HG03469 (cell line): ENCODE measurements at regions not wholly inside any gene's neighbourhood (a gene's known extent, or its start where the extent isn't known, plus 50 kb on each side); places are given as distances from the start of the nearest gene placed in this dataset.

Source experiments
- ATAC-seq: cut with Tn5 transposase; IDR thresholded peaks from one replicate; pipeline ENCODE4 v1.9.1; 2021; ENCODE audit warnings: mild to moderate bottlenecking, moderate library complexity, moderate number of reproducible peaks; ENCODE audit not compliant: unreplicated experiment

DNA sequence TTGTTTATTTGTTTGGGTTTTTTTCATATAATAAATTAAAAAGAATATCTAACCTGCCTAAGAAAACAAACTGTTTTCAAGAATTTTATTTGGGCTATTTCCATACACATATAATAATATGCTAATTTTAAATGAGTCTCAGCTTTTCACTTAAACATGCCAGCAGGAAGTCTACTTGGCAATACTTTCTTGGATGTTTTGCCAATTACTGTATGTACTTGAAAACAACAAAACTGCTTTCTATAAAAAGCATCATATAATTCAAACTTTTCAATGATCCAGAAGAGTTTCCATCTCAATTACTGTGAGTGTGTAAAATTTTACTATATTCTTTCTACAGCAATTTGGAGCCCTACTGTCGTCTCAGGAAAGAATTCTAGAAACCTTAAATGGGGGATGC lies 961.2 kb downstream of the PCDH17 start:
- no peak for ATAC-seq

GRCh38 chr13:58594747-58595600 lies 963.4 kb downstream of the PCDH17 start:
- ATAC-seq = no peak

DNA sequence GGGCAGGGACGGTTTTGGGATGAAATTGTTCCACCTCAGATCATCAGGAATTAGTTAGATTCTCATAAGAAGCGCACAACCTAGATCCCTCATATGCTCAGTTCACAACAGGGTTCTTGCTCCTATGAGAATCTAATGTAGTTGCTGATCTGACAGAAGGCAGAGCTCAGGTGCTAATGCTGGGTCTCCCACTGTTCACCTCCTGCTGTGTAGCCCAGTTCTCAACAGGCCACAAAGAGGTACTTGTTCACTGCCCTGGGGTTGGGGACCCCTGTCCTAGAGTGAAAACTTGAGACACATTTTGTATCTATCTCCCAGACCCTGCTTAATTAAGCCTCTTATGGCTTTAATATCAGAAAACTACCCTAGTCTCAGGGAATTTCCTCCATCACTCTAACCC lies 966.0 kb downstream of the PCDH17 start:
- ATAC-seq = no peak

GRCh38 chr13:58598241-58598640 lies 966.7 kb downstream of the PCDH17 start:
- ATAC-seq = no peak

DNA sequence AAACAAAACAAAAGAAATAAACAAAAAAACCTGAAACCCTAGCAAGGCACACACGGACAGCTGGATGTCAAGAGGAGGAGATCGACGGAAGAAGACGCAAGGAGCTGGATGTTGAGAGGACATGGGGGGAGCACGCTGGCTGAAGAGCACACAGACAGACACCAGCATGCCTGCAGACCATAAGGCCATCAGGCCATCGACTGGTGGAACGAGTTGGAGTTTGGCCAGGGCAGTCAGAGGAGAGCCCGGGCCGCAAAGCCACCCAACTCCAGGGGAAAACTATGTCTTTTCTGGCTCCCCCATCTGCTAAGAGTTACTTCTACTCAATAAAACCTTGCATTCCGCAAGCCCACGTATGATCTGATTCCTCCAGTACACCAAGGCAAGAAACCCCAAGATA lies 979.6 kb downstream of the PCDH17 start:
- ATAC-seq = no peak

DNA sequence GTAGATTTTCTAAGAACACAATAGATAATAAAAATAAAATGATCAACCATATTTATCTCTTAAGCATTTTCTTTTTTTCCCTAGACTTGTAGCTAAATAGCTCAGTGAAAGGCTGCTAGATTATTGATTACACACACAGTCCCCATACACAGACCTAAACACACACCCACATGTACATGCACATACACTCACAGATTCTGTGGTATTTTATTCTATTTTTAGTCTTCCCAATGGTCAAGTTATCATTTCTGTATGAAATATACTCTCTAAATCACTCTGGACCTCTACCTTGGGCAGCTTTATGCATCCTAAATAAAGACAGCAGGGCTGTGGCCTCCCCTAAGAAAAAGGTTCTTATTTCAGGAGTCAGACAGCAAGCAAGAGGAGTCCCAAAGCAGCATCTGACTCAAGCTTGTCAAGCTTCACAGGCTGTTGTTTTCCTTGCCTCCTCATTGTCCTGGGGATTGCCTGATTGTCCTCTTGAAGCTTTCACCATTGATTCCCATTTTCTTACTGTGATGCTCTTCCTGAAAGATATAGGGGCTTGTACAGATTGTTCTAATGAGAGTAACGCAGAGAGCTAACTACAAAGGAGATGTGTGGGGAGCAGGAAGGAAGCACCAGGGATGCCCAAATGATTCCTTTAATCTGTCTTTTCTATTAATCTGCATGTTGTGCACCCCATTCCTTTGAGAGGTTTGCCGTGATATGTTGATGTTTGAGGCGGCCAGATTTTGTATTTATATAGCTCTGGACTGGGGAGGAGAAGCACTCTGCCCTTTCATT lies 986.5 kb downstream of the PCDH17 start:
- ATAC-seq = no peak

GRCh38 chr13:58619396-58620113 lies 988.0 kb downstream of the PCDH17 start:
- ATAC-seq = no peak

- no peak for ATAC-seq
Measured at GRCh38 chr13:58620176-58620575, 988.6 kb downstream of the PCDH17 start.

DNA sequence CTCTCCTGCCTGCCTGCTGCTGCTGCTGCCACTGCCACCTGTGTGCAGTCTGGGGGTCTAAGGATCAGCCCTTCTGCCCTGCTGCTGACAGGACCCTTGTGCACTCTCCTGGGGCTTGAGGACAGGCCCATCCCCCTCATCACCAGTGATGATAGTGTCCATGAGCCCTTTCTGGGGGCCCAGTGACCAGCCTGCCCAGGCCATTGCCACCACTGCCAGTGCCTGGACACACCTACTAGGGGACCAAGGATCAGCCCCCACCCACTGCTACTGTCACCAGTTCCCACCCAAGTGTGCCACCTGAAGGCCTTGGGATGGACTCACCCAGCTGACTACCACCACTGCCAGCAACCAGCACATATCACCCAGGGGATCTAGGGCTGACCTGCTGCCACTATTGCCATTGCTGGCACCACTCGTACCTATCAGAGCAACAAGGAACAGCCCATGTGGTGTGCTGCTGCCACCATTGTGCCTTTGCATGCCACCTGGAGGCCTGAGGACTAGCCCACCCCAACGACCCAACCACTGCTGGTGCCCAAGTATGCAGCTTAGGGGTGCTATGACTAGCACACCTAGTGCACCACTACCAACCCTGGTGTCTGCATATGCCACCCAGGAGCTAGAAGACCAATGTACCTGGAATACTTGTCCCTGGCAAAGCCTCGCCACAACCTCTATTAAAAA lies 994.3 kb downstream of the PCDH17 start:
- ATAC-seq = no peak

DNA sequence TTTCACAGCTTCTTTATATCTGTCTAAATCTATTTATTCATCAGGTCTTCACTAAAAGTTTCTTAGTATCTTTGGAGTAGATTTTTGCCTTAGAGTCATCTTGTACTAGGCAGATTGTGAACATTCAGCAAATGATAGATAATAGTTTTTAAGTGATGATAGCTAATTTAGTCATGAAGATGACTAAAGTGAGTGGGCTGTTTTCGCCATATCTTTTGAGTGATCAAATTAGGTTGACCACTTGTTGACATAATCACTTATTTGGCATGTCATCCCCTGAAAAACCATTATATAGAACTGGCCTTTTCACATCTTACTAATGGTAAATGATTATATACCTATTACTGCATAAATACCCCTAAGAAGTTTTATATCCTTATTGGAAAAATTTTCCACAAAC lies 999.2 kb downstream of the PCDH17 start:
- no peak for ATAC-seq

- no peak for ATAC-seq
Measured at GRCh38 chr13:58633226-58633625, 1001.7 kb downstream of the PCDH17 start.

DNA sequence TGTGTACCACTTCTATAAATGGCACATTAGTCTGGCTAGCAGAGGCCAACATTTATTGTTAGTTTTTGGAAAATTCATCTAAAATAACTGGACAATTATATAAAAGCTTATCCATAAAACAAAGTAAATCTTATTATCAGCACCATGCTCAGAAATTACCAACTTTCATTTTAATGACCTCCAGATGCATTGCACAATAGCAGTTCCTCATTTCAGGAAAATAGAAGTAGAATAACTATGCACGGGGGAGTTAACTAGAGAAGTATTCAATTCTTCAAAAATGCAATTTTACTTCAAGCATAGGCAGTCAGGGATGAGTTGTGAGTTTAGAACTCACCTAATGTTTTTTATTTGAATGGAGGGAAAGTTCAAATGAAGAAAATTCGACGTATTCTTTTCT lies 1023.5 kb downstream of the PCDH17 start:
- ATAC-seq = no peak

DNA sequence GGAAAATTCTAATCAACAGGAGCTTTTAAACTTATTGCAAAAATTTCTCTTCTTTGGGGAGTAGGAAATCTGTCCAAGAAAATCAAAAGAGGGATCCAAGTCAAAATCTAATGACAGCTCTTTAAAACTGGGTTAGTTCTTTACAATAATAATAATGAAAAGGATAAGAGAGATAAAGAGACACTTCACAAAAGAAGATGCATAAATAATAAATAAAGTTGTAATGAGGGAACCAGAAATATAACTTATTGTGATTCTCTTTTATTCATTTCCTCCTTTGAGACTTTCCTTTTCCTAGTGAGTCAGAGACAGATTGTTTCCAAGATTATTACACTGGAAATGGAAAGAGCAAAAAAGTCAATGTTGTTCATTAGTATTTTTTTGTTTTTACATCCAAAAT lies 1029.3 kb downstream of the PCDH17 start:
- ATAC-seq = no peak

- no peak for ATAC-seq
Measured at GRCh38 chr13:58666331-58666730, 1034.8 kb downstream of the PCDH17 start.

DNA sequence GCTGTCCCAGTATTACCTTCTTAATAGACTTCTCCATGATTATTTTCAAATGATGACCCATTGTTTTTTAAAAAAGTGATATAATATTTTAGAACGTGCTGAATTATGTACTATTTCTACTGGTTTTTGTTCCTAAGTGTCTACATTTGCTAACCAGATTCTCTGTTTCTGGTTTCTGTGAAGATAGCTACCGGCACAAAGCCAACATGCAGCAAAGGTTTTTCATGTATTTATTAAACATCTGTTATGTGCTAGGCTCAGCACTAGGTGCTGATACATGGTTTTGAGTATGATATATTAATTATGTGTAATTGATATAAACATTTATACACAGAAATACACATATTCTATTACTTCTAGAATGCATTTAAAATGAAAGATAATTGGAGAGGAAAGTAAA lies 1035.6 kb downstream of the PCDH17 start:
- ATAC-seq = no peak

DNA sequence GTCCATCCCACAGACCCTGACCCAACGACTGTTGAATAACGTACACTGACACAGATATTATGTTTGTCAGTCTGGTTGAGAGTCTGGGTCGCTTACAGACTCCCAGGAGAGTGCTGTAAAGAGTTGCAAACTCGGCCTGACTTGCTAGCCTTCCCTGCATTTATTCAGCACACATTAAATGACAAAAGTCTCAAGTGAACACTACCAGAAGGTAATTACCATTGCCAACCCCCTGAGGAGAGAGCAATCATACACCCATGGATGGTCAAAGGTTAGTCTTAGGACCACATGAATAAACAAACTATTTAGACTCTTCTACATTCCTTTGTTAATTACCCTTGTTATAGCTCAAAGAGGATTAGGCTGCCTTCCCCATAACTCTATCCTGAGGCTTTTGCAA lies 1048.6 kb downstream of the PCDH17 start:
- ATAC-seq = no peak

DNA sequence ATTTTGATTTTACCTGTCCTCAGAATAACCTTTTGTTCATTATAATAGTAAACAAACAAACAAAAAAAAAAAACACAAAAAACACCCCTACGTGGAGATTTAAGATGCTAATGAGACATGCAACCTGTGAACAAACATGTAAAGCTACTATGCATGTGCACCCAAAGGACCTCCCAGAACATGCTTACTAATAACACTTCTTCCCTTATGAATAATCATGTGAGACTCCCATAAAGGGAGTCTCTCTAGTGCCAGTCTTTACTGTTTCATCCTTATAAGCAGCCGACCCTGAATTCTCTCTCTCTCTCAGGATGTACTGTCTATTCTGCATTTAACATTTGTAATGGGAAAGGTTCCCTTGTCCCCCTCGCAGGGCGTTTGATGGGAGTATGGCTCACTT lies 1051.1 kb downstream of the PCDH17 start:
- no peak for ATAC-seq

DNA sequence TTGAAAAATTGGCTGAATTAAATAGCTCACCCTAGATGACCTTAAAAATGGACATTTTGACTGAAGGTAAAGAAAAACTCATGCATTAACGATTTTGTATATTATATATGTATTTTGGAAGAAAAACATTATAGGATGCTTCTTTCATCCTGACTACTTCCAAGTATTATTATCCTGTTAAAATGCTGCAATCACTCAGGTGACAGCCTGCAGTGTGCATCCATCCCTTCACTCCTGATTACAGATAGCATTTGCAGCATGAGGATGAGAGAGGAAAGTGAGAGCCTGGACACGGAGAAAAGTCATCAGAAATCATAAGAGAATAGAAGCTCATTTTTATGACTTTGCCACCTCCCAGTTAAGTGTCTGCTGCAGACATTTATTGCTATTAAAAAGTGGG lies 1055.6 kb downstream of the PCDH17 start:
- ATAC-seq = no peak

GRCh38 chr13:58698531-58698930 lies 1067.0 kb downstream of the PCDH17 start:
- ATAC-seq = no peak

DNA sequence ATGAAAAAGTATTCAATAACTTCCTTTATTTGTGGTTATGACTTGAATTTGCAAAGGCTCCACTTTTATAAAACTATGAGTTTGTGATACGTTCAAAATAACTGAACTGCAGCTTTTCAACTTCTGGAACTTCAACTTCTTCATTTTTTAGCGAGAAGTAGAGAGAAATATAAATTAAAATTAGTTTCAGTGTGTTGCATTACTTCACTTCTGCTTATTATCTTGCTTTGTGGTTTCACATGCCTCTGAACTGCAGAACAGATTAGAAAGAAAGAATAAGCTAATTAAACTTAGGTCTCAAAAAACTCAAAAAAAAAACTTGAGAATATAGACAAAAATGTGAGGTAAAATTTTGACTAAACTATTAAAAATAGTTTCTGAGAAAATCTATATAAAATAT lies 1073.4 kb downstream of the PCDH17 start:
- no peak for ATAC-seq

DNA sequence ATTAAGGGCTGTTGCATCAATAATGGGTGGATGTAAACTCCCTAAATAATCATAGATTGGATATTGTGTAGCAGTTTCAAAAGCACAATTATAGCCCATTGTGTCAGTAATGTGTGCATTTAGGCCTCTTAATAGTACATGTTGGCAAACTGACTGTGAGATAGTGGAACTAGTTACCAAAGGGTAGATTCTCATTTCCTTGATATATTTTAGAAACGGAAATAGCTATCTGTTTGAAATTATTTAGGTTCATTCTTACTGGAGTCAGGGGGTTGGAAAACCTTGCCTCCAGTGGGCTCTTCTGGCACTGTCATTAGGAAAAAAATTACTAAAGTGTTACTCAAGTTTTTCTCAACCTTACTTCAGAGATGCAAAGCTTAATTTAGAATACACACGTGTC lies 1074.9 kb downstream of the PCDH17 start:
- no peak for ATAC-seq
